T-helper 17 cell (primary cell): ENCODE measurements at regions not wholly inside any gene's neighbourhood (a gene's known extent, or its start where the extent isn't known, plus 50 kb on each side); places are given as distances from the start of the nearest gene placed in this dataset.
"Not testable (repeated sequence)": the region's sequence is repeated elsewhere in the genome, so short reads cannot be mapped to it uniquely, and the experiment has no call there.

Experiments
- ATAC-seq: fragments of 150-1000 bp; cut with Tn5 transposase; 2 replicates; pipeline ENCODE4 v1.10.0; 2021; ENCODE audit warnings: mild to moderate bottlenecking, moderate library complexity
- DNase-seq, 3 donors: peaks; one replicate each; pipeline versions ENCODE4 v3.0.0 to v3.0.0-alpha.2; 2020 to 2021
- H3K9me3 ChIP-seq: one replicate; pipeline ENCODE4 v1.7.0; 2013; ENCODE audit warnings: low read length, mild to moderate bottlenecking; ENCODE audit not compliant: control insufficient read depth, poor library complexity, severe bottlenecking
- H3K27ac Mint-ChIP-seq: one replicate; pipeline ENCODE4 v1.8.0; 2022; ENCODE audit warnings: mild to moderate bottlenecking, moderate library complexity, mixed read lengths
- H3K27me3 Mint-ChIP-seq: one replicate; pipeline ENCODE4 v1.8.0; 2022; ENCODE audit warnings: mixed read lengths
- H3K36me3 Mint-ChIP-seq: one replicate; pipeline ENCODE4 v1.8.0; 2022; ENCODE audit warnings: low read depth, mixed read lengths
- H3K4me1 Mint-ChIP-seq: one replicate; pipeline ENCODE4 v1.8.0; 2022; ENCODE audit warnings: mild to moderate bottlenecking, mixed read lengths
- H3K4me3 Mint-ChIP-seq: one replicate; pipeline ENCODE4 v1.8.0; 2022; ENCODE audit warnings: mild to moderate bottlenecking, moderate library complexity, mixed read lengths

DNA sequence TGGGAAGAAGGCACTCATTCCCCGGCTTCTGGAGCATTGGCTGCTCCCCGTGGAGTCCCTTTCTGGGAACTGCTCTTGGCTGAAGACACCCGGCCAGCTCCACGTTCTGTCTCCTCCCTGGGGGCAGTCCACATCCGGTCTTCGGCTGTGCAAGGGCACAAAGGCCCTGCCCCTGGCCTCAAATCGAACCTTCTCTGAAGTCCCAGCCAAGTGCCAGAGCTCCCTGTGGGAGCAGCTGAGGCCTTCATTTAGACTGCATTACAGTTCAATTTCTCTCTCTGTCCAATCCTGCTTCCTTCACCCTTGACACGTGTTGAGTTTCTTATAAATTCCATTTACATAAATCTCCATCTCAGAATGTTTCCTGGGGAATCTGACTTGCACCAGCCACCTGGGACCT is 132.9 kb upstream of the POU3F1 start:
- Mint-ChIP-seq H3K4me3 (no peak overlapping the region), H3K4me1 (no peaks in the 10 kb centered on the region), H3K27me3 (peaks cover 37% of the 10 kb centered on the region), H3K27ac (no peak overlapping the region), H3K36me3 (no peaks in the 10 kb centered on the region)
- DNase-seq = no peak
- no peak for ATAC-seq
- no peaks in the 10 kb centered on the region for H3K9me3 ChIP-seq

DNA sequence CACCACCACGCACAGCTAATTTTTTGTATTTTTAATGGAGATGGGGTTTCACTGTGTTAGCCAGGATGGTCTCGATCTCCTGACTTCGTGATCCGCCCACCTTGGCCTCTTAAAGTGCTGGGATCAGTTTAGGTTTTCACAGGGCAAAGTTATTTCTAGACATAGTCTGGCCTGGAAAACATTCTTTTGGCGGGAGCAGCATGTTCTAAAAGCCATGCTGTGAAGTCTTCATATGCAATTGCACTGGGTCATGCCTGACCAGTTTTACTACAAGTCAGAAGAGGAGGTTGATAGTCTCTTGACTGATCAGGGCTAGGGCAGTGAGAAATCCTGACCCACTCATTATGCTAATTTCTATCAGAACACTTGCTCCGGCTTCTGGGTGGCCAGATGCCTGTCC is 131.6 kb upstream of the POU3F1 start:
- H3K9me3 ChIP-seq = no peaks in the 10 kb centered on the region
- peaks cover 27% of the 10 kb centered on the region for H3K27me3 Mint-ChIP-seq
- ATAC-seq (no peak), DNase-seq (no peak)
- no peaks in the 10 kb centered on the region for H3K36me3 Mint-ChIP-seq
- no peak overlapping the region for H3K4me3 Mint-ChIP-seq
- no peak overlapping the region for H3K27ac Mint-ChIP-seq
- no peaks in the 10 kb centered on the region for H3K4me1 Mint-ChIP-seq

DNA sequence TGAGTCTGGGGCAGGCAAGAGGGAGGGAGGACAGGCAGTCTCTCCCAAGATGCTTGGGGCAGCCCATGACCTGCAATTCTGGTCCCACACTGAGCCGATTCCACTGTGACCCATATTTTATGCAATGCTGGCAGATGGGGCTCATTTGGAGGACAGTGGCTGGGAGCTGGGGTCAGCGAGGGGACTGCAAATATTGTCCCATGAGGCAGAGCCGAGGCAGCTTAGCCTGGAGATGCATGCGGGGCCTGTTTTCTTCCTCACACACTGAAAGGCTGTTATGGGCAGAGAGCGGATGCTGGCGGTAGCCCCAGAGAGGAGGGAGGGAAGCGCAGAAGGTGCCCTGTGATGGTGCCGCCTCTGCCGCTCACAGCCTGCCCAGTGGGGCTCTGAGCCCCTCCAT is 128.5 kb upstream of the POU3F1 start:
- ATAC-seq (no peak), DNase-seq (no peak)
- Mint-ChIP-seq H3K4me3 (no peak overlapping the region), H3K27me3 (peaks cover 19% of the 10 kb centered on the region), H3K4me1 (no peaks in the 10 kb centered on the region), H3K36me3 (no peaks in the 10 kb centered on the region), H3K27ac (no peak overlapping the region)
- H3K9me3 ChIP-seq = no peaks in the 10 kb centered on the region

DNA sequence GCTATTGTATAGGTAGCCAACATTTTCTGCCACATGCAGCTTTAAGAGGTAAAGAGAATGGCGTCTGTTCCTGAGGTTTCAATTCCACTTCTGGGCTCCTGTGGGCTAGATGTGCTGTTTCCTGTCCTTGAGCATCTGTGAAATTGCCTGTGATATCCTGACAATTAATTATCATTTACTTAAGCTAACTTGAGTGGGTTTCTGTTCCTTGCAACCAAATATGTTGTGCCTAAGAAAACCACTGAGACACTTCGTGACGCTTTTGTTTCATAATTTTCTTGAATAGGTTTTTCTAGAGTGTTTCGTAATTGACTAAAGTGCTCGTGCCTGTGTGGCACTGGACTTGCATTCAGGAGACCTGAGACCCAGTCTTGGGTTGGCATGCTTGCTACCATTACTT is 127.3 kb upstream of the POU3F1 start:
- Mint-ChIP-seq H3K4me1 (no peaks in the 10 kb centered on the region), H3K27ac (no peak overlapping the region), H3K4me3 (no peak overlapping the region), H3K36me3 (no peaks in the 10 kb centered on the region), H3K27me3 (peaks cover 14% of the 10 kb centered on the region)
- no peak for DNase-seq
- no peak for ATAC-seq
- no peaks in the 10 kb centered on the region for H3K9me3 ChIP-seq

- ATAC-seq = no peak
- H3K27me3 Mint-ChIP-seq = peaks cover 14% of the 10 kb centered on the region
- DNase-seq = no peak
- H3K4me3 Mint-ChIP-seq = no peak overlapping the region
- H3K36me3 Mint-ChIP-seq = no peaks in the 10 kb centered on the region
- H3K9me3 ChIP-seq = no peaks in the 10 kb centered on the region
- no peaks in the 10 kb centered on the region for H3K4me1 Mint-ChIP-seq
- H3K27ac Mint-ChIP-seq = no peak overlapping the region
Measured at GRCh38 chr1:38173157-38173831, 126.7 kb upstream of the POU3F1 start.

DNA sequence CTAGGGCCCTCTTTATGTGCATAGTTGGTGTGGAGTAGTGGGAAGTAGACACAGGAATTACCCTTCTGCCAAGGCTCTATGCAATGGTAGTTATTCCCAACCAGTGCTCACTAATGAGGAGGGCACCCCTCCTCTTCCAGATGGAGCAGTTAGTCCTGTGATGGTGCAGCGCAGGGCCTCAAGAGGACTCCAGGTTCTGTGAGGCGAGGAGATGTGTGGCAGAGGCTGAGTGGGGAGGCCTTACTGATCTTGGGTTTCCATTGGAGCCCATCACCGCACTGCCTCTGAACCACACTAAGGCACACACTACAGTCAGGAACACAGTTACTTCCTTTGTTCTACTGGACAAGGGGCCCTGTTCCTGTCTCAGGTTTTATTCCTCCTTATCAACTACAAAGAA is 122.5 kb upstream of the POU3F1 start:
- ATAC-seq = no peak
- H3K27me3 Mint-ChIP-seq = peaks cover 26% of the 10 kb centered on the region
- no peaks in the 10 kb centered on the region for H3K9me3 ChIP-seq
- H3K4me1 Mint-ChIP-seq = no peaks in the 10 kb centered on the region
- no peaks in the 10 kb centered on the region for H3K36me3 Mint-ChIP-seq
- no peak overlapping the region for H3K27ac Mint-ChIP-seq
- DNase-seq = no peak
- H3K4me3 Mint-ChIP-seq = no peak overlapping the region

GRCh38 chr1:38168365-38168764 is 121.8 kb upstream of the POU3F1 start:
- Mint-ChIP-seq H3K36me3 (no peaks in the 10 kb centered on the region), H3K4me3 (no peak overlapping the region), H3K27me3 (peaks cover 30% of the 10 kb centered on the region), H3K4me1 (no peaks in the 10 kb centered on the region), H3K27ac (no peak overlapping the region)
- DNase-seq = no peak
- H3K9me3 ChIP-seq = no peaks in the 10 kb centered on the region
- ATAC-seq = no peak

- no peak overlapping the region for H3K4me3 Mint-ChIP-seq
- H3K27me3 Mint-ChIP-seq = peaks cover 34% of the 10 kb centered on the region
- H3K4me1 Mint-ChIP-seq = no peaks in the 10 kb centered on the region
- H3K36me3 Mint-ChIP-seq = no peaks in the 10 kb centered on the region
- ATAC-seq (no peak), DNase-seq (no peak)
- no peaks in the 10 kb centered on the region for H3K9me3 ChIP-seq
- H3K27ac Mint-ChIP-seq = no peak overlapping the region
Measured at GRCh38 chr1:38166461-38166860, 119.9 kb upstream of the POU3F1 start.

DNA sequence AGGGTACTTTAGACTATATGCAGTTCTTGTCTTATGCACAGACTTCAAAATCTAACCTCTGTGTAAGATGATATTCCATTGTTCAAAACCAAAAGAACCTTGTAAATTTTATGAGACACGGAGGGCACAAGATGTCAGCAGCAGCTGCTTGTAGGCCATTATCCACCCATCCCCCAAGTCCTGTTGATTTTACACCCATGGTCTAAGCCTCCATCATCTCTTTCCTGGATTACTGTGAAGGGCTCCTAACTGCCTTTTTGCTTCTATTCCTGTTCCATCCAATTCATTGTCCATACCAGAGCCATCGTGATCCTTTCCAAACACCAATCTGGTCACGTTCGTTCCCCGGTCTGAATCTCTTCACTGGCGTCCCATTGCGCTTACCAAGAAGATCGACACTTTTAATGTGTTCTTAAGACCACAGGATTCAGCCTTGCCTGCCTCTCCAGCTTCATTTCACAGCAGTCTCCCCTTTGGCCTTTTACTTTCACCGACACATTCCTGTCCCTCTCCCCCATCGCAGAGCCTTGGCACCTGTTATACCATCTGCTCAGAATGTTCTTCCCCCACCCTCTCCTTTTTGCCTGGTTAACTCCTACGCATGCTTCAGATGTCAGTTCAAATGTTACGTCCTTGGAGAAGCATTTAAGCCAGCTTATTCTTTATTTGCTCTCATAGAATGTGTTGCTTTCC is 107.3 kb upstream of the POU3F1 start:
- ATAC-seq = no peak

GRCh38 chr1:38153066-38153777 is 106.6 kb upstream of the POU3F1 start:
- no peaks in the 10 kb centered on the region for H3K4me1 Mint-ChIP-seq
- DNase-seq (no peak), ATAC-seq (no peak)
- no peak overlapping the region for H3K4me3 Mint-ChIP-seq
- H3K9me3 ChIP-seq = no peaks in the 10 kb centered on the region
- peaks cover 38% of the 10 kb centered on the region for H3K27me3 Mint-ChIP-seq
- peaks cover 2% of the 10 kb centered on the region for H3K36me3 Mint-ChIP-seq
- H3K27ac Mint-ChIP-seq = no peak overlapping the region

More for the DNA sequence above, 107.3 kb upstream of the POU3F1 start:
- Mint-ChIP-seq H3K27me3 (peaks cover 38% of the 10 kb centered on the region), H3K36me3 (peaks cover 2% of the 10 kb centered on the region), H3K4me1 (no peaks in the 10 kb centered on the region), H3K27ac (no peak overlapping the region), H3K4me3 (no peak overlapping the region)
- no peaks in the 10 kb centered on the region for H3K9me3 ChIP-seq
- DNase-seq = no peak

DNA sequence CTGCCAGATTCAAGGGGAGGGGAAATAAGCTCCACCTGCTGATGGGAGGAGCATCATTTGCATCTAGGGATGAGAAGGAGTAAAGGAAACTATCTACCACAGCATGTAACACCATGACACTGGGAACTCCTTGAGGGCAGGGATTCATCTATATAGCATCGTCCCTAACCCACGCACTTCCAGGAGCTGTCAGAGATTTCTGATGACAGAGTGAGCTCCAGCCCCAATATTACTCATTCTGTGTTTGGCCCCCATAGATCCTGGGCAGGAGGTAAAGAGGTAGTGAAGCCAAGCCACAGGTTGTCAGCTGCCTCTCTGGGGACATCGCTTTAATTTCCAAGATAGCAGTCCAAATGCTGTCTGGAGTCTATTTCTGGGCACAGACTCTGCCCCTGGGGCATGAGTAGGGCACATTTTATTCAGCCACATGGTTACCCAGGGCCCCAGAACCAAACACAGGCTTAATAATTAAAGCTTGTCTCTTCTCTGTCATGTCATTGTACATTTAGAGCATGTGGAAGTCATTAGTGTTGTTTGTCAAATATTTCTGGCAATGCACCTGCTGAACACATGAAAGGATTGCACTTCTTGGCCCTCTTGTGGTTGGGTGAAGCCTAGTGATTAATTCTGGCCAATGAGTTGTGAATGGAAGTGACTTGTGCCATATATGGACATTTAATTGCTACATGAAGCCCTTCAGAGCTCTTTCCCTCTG is 105.9 kb upstream of the POU3F1 start:
- ATAC-seq = no peak
- H3K27ac Mint-ChIP-seq = no peak overlapping the region
- no peak for DNase-seq
- no peak overlapping the region for H3K4me3 Mint-ChIP-seq
- no peaks in the 10 kb centered on the region for H3K9me3 ChIP-seq
- H3K27me3 Mint-ChIP-seq = peaks cover 34% of the 10 kb centered on the region
- H3K4me1 Mint-ChIP-seq = no peaks in the 10 kb centered on the region
- H3K36me3 Mint-ChIP-seq = peaks cover 2% of the 10 kb centered on the region

GRCh38 chr1:38151399-38151798 is 104.8 kb upstream of the POU3F1 start:
- no peaks in the 10 kb centered on the region for H3K9me3 ChIP-seq
- ATAC-seq = no peak
- Mint-ChIP-seq H3K4me1 (no peaks in the 10 kb centered on the region), H3K27ac (no peak overlapping the region), H3K36me3 (peaks cover 2% of the 10 kb centered on the region), H3K27me3 (peaks cover 34% of the 10 kb centered on the region), H3K4me3 (no peak overlapping the region)
- no peak for DNase-seq

DNA sequence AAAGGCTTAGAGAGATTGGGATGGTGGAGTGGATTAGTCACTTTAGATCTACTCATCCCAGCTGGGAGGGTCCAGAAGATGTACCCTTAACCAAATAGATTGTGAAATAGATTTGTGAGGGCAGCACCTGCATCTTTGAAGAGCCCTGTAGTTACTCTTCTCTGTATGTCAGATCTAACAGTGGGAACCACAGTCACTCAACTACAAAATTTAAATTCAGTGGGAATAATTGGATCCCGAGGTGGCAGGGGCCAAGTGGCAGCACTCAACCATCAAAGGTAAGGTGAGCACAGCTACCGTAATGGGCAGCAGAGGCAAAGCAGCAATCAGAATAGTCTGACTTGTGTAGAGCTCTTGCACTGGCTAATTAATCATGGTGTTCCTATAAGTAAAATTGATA is 99.5 kb upstream of the POU3F1 start:
- H3K36me3 Mint-ChIP-seq, DNase-seq, H3K4me1 Mint-ChIP-seq, H3K4me3 Mint-ChIP-seq, ATAC-seq, H3K9me3 ChIP-seq, H3K27ac Mint-ChIP-seq: not testable (repeated sequence)
- peaks cover 44% of the 10 kb centered on the region for H3K27me3 Mint-ChIP-seq
